Neural progenitor cell (in vitro differentiated cells): ENCODE measurements at regions not wholly inside any gene's neighbourhood (a gene's known extent, or its start where the extent isn't known, plus 50 kb on each side); places are given as distances from the start of the nearest gene placed in this dataset.

Experiments used
- EZH2 ChIP-seq: fragments of 200-600 bp; sonication (generic); IDR thresholded peaks from 2 replicates; pipeline ENCODE4 v1.6.1; 2017; ENCODE audit warnings: antibody characterized with exemption, mild to moderate bottlenecking, moderate library complexity
- TF ChIP-seq, protein P1 (sequence below): fragments of 200-600 bp; sonication (generic); IDR thresholded peaks from 2 replicates; pipeline ENCODE4 v1.5.1; 2017; ENCODE audit warnings: antibody characterized with exemption, mild to moderate bottlenecking

DNA sequence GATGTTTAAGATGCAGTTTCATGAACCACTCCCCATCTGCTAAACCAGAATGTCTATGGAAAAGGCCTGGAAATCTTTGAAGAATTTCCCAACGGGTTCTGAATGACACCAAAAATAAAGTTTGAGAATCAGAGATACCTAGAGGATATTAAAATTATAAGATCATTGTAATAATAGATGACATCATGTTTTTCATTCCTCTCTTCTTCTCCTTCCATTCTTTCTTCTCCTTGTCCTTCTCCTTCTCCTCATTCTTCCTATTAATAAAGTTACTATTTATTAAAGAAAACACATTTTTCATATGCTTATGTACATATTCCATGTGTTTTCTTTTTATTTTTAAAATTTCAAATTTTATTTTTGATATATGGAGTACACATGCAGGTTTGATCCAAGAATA lies 1449.4 kb downstream of the LRFN5 start:
- TF ChIP-seq, protein P1, sequence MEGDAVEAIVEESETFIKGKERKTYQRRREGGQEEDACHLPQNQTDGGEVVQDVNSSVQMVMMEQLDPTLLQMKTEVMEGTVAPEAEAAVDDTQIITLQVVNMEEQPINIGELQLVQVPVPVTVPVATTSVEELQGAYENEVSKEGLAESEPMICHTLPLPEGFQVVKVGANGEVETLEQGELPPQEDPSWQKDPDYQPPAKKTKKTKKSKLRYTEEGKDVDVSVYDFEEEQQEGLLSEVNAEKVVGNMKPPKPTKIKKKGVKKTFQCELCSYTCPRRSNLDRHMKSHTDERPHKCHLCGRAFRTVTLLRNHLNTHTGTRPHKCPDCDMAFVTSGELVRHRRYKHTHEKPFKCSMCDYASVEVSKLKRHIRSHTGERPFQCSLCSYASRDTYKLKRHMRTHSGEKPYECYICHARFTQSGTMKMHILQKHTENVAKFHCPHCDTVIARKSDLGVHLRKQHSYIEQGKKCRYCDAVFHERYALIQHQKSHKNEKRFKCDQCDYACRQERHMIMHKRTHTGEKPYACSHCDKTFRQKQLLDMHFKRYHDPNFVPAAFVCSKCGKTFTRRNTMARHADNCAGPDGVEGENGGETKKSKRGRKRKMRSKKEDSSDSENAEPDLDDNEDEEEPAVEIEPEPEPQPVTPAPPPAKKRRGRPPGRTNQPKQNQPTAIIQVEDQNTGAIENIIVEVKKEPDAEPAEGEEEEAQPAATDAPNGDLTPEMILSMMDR = no peak
- TF ChIP-seq EZH2 = no peak
